ENCODE measurements at regions not wholly inside any gene's neighbourhood (a gene's known extent, or its start where the extent isn't known, plus 50 kb on each side); places are given as distances from the start of the nearest gene placed in this dataset.

DNA sequence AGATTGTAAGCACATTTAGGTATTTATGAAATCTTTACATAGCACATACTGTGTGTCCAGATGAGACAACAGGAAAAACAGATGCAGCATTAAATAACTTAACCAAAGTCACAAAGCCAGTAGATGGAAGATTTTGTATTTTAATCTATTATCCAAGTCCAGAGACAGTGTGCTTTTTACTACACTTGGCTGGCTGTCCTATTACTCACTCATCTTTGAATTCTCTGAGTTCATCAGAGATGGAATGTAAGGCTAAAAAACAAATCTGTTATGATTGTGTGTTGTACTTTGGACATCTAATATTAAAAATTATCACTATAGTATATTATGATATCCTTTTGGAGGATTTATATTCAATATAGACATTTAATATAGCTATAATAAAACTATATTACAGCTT is 1189.4 kb downstream of the DSC3 start:
- Histone ChIP-seq H3K4me3 (replicated peaks; ENCODE audit: insufficient read depth, low read length) (no peak overlapping the region), H3K27ac (replicated peaks) (no peak overlapping the region)
- DNase-seq (ENCODE audit: low read depth in 1 of 2, low spot score in 1 of 2): no peak

DNA sequence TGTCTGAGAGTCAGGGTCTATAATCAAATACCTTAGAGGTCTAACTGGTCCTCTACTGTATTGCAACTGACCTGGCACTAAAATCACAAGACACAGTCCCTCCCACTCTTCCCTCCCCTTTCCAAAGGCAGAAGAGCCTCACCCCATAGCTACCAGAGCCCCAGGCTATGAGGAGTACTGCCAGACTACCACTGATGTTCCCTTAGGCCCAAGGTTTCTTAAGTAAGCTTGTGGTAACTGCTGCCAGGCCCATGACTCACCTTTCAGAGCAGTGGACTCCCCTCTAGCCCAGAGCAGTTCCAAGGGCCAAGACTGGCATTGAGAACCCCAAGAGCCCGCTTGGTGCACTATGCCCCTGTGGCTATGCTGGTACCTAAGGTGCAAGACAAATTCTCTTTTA is 1193.4 kb downstream of the DSC3 start:
- no peak for TF ChIP-seq SPI1 (IDR thresholded peaks at IDR 0.05; ENCODE audit: borderline replicate concordance, low read depth)
- TF ChIP-seq, protein P1, sequence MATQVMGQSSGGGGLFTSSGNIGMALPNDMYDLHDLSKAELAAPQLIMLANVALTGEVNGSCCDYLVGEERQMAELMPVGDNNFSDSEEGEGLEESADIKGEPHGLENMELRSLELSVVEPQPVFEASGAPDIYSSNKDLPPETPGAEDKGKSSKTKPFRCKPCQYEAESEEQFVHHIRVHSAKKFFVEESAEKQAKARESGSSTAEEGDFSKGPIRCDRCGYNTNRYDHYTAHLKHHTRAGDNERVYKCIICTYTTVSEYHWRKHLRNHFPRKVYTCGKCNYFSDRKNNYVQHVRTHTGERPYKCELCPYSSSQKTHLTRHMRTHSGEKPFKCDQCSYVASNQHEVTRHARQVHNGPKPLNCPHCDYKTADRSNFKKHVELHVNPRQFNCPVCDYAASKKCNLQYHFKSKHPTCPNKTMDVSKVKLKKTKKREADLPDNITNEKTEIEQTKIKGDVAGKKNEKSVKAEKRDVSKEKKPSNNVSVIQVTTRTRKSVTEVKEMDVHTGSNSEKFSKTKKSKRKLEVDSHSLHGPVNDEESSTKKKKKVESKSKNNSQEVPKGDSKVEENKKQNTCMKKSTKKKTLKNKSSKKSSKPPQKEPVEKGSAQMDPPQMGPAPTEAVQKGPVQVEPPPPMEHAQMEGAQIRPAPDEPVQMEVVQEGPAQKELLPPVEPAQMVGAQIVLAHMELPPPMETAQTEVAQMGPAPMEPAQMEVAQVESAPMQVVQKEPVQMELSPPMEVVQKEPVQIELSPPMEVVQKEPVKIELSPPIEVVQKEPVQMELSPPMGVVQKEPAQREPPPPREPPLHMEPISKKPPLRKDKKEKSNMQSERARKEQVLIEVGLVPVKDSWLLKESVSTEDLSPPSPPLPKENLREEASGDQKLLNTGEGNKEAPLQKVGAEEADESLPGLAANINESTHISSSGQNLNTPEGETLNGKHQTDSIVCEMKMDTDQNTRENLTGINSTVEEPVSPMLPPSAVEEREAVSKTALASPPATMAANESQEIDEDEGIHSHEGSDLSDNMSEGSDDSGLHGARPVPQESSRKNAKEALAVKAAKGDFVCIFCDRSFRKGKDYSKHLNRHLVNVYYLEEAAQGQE (IDR thresholded peaks at IDR 0.05; ENCODE audit: insufficient replicate concordance, low read depth): no peak
- no peak for TF ChIP-seq GABPA (IDR thresholded peaks at IDR 0.05; ENCODE audit: low read depth)
- TF ChIP-seq, protein P2, sequence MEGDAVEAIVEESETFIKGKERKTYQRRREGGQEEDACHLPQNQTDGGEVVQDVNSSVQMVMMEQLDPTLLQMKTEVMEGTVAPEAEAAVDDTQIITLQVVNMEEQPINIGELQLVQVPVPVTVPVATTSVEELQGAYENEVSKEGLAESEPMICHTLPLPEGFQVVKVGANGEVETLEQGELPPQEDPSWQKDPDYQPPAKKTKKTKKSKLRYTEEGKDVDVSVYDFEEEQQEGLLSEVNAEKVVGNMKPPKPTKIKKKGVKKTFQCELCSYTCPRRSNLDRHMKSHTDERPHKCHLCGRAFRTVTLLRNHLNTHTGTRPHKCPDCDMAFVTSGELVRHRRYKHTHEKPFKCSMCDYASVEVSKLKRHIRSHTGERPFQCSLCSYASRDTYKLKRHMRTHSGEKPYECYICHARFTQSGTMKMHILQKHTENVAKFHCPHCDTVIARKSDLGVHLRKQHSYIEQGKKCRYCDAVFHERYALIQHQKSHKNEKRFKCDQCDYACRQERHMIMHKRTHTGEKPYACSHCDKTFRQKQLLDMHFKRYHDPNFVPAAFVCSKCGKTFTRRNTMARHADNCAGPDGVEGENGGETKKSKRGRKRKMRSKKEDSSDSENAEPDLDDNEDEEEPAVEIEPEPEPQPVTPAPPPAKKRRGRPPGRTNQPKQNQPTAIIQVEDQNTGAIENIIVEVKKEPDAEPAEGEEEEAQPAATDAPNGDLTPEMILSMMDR (IDR thresholded peaks at IDR 0.05; ENCODE audit: insufficient read depth, low read length): no peak
- no peak for TF ChIP-seq POLR2AphosphoS5 (IDR thresholded peaks at IDR 0.05; ENCODE audit: low read depth)
- no peaks in the 10 kb centered on the region for H3K27me3 ChIP-seq (ENCODE audit: insufficient read depth, poor library complexity, severe bottlenecking)
- H3K4me3 ChIP-seq (replicated peaks; ENCODE audit: insufficient read depth, low read length): no peak overlapping the region
- no peak for DNase-seq (ENCODE audit: low read depth in 1 of 2, low spot score in 1 of 2)
- no peak overlapping the region for H3K27ac ChIP-seq (replicated peaks)

More for the DNA sequence above, 1189.4 kb downstream of the DSC3 start:
- H3K27me3 ChIP-seq (ENCODE audit: insufficient read depth, poor library complexity, severe bottlenecking): no peaks in the 10 kb centered on the region
- TF ChIP-seq, protein P2 (IDR thresholded peaks at IDR 0.05; ENCODE audit: insufficient read depth, low read length): no peak
- TF ChIP-seq POLR2AphosphoS5 (IDR thresholded peaks at IDR 0.05; ENCODE audit: low read depth) (no peak), GABPA (IDR thresholded peaks at IDR 0.05; ENCODE audit: low read depth) (no peak), SPI1 (IDR thresholded peaks at IDR 0.05; ENCODE audit: borderline replicate concordance, low read depth) (no peak)
- TF ChIP-seq, protein P1 (IDR thresholded peaks at IDR 0.05; ENCODE audit: insufficient replicate concordance, low read depth): no peak

DNA sequence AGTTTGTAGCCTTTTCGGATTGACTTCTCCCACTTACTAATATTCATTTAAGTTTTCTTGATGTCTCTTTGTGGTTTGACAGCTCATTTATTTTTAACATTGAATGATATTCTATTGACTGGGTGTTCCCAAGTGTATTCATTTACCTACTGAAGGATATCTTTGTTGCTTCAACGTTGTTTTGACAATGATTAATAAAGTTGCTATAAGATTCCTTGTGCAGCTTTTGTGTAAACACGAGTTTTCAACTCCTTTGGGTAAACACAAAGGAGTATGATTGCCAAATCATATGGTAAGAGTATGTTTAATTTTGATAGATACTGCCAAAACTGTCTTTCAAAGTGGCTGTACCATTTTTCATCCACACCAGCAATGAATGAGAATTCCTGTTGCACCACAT is 1200.9 kb downstream of the DSC3 start:
- no peak overlapping the region for H3K27ac ChIP-seq (replicated peaks)
- TF ChIP-seq, protein P1 (IDR thresholded peaks at IDR 0.05; ENCODE audit: insufficient replicate concordance, low read depth): no peak
- TF ChIP-seq POLR2AphosphoS5 (IDR thresholded peaks at IDR 0.05; ENCODE audit: low read depth): no peak
- TF ChIP-seq GABPA (IDR thresholded peaks at IDR 0.05; ENCODE audit: low read depth): no peak
- no peak for TF ChIP-seq SPI1 (IDR thresholded peaks at IDR 0.05; ENCODE audit: borderline replicate concordance, low read depth)
- TF ChIP-seq, protein P2 (IDR thresholded peaks at IDR 0.05; ENCODE audit: insufficient read depth, low read length): no peak
- H3K4me3 ChIP-seq (replicated peaks; ENCODE audit: insufficient read depth, low read length): no peak overlapping the region
- DNase-seq (ENCODE audit: low read depth in 1 of 2, low spot score in 1 of 2): no peak
- no peaks in the 10 kb centered on the region for H3K27me3 ChIP-seq (ENCODE audit: insufficient read depth, poor library complexity, severe bottlenecking)
